Left lung (tissue), 4 donors: ENCODE measurements at regions not wholly inside any gene's neighbourhood (a gene's known extent, or its start where the extent isn't known, plus 50 kb on each side); places are given as distances from the start of the nearest gene placed in this dataset.

Source experiments
- ATAC-seq: fragments of 200-7000 bp; cut with Tn5 transposase; one replicate; pipeline ENCODE4 v1.9.1; 2020; ENCODE audit warnings: moderate library complexity
- DNase-seq, 4 donors: peaks; one replicate each; pipeline ENCODE4 v3.0.0-alpha.2; 2013 to 2020
- H3K27ac ChIP-seq, 2 donors: fragments of 200-600 bp; sonication (generic) in 1 of 2; one replicate each; pipeline versions ENCODE4 v1.5.0 to v1.8.0; 2020 to 2021
- H3K27me3 ChIP-seq, 2 donors: fragments of 200-600 bp; sonication (generic) in 1 of 2; one replicate each; pipeline versions ENCODE4 v1.5.0 to v1.8.0; 2020 to 2021
- H3K36me3 ChIP-seq, 2 donors: fragments of 200-600 bp; sonication (generic) in 1 of 2; one replicate each; pipeline versions ENCODE4 v1.5.0 to v1.8.0; 2020 to 2021
- H3K4me1 ChIP-seq, 2 donors: fragments of 200-600 bp; one replicate each; pipeline ENCODE4 v1.8.0; 2021
- H3K4me3 ChIP-seq, 2 donors: fragments of 200-600 bp; sonication (generic) in 1 of 2; one replicate each; pipeline versions ENCODE4 v1.5.0 to v1.8.0; 2020 to 2021; ENCODE audit warnings: mild to moderate bottlenecking in 1 of 2
- H3K9me3 ChIP-seq, 2 donors: fragments of 200-600 bp; sonication (generic) in 1 of 2; one replicate each; pipeline versions ENCODE4 v1.5.0 to v1.8.0; 2020 to 2021
- intact Hi-C, 2 donors: fragments of 100-400 bp; cut with DNase I; formaldehyde crosslinking; loops; one replicate each; pipeline versions ENCODE4 v1.11.2 to v1.14.2; 2022
- TF ChIP-seq, protein P1 (sequence below), 2 donors: fragments of 200-600 bp; sonication (generic) in 1 of 2; IDR thresholded peaks; one replicate each; pipeline versions ENCODE4 v1.5.0 to v1.8.0; 2021; ENCODE audit warnings: antibody characterized with exemption in 2 of 2
- donor health status: DM: no; HTN: yes; CAD: no.
- donor health status: DM: no; HTN: no; CAD: no.

DNA sequence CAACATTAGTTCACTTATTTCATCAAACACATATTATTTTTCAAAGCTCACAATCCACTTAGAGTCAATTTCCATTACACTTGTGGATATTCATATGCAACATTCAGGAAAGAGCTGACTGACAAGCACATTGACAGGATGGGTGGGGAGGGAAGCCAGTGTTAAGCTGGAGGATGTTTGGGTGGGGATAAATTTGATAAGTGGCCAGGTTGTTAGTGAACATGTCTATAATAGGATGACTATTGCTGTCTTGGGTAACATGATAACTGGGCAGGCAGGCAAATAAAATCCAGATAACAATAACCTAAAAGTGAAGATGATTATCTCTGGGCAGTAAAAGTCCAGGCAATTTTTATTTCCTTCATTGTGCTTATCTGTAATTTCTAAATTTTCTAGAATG lies 73.8 kb upstream of the OSBPL8 start:
- no peaks in the 10 kb centered on the region for H3K36me3 ChIP-seq
- H3K9me3 ChIP-seq, result no peaks in the 10 kb centered on the region
- no peak overlapping the region for H3K27ac ChIP-seq
- intact Hi-C loops, result no loop called here
- no peak overlapping the region for H3K4me3 ChIP-seq
- TF ChIP-seq, protein P1, sequence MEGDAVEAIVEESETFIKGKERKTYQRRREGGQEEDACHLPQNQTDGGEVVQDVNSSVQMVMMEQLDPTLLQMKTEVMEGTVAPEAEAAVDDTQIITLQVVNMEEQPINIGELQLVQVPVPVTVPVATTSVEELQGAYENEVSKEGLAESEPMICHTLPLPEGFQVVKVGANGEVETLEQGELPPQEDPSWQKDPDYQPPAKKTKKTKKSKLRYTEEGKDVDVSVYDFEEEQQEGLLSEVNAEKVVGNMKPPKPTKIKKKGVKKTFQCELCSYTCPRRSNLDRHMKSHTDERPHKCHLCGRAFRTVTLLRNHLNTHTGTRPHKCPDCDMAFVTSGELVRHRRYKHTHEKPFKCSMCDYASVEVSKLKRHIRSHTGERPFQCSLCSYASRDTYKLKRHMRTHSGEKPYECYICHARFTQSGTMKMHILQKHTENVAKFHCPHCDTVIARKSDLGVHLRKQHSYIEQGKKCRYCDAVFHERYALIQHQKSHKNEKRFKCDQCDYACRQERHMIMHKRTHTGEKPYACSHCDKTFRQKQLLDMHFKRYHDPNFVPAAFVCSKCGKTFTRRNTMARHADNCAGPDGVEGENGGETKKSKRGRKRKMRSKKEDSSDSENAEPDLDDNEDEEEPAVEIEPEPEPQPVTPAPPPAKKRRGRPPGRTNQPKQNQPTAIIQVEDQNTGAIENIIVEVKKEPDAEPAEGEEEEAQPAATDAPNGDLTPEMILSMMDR (IDR thresholded peaks at IDR 0.05), result no peak
- ATAC-seq (no peak), DNase-seq (peak in 1 of 4 donors; percentile 17)
- H3K4me1 ChIP-seq, result no peaks in the 10 kb centered on the region
- H3K27me3 ChIP-seq, result no peaks in the 10 kb centered on the region

DNA sequence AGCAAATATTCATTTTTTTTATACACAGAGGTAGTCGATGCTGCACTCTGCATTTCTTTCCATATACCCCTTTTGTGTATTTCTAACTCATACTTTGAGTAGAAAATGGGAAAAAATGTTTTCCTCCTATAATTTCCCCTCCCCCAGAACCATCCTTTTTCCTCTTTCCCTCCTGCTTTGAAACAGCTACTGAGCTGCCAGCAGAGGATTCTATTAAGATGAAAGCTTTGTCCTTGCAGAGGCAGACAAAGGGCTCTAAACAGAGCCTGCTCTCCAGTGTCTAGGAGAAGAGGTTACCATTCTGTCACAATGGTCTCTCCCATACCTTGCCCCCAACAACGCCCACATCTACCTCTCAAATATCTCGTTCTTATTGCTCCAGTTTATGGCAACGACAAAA lies 74.6 kb upstream of the OSBPL8 start:
- Histone ChIP-seq H3K27me3 (no peaks in the 10 kb centered on the region), H3K27ac (no peak overlapping the region), H3K4me1 (no peaks in the 10 kb centered on the region), H3K4me3 (no peak overlapping the region), H3K36me3 (no peaks in the 10 kb centered on the region), H3K9me3 (no peaks in the 10 kb centered on the region)
- ATAC-seq, result no peak
- DNase-seq, result no peak
- TF ChIP-seq, protein P1 (IDR thresholded peaks at IDR 0.05), result no peak
- intact Hi-C loops, result no loop called here

DNA sequence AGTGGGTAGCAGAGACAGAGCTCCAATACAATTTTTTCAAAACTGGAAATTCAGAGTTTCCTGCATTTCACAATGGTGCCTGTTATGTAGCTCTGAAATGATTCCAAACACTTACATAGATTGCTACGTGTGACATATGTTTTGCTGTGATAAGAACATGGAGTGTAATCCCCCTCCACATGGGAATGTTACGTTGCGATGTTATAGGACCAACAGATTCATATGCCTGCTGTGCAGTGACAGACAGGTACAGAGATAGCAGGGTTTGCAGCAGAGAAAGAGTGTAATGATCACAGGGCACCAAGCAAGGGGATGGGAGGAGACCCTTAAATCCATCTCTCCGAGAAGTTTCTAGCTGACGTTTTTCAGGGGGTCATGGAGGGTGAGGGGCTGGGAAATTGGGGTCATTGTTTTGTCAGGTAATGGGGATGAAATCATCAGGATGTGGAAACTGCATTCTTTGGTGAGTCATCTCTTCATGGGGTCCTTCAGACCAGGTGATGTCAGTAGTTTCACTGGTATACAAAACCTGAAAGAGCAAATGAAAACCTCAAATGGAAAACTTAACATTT lies 76.6 kb upstream of the OSBPL8 start:
- intact Hi-C loops, result no loop called here
- Histone ChIP-seq H3K36me3 (no peaks in the 10 kb centered on the region), H3K27me3 (no peaks in the 10 kb centered on the region), H3K4me3 (no peak overlapping the region), H3K27ac (no peak overlapping the region), H3K9me3 (no peaks in the 10 kb centered on the region), H3K4me1 (no peaks in the 10 kb centered on the region)
- no peak for DNase-seq
- TF ChIP-seq, protein P1 (IDR thresholded peaks at IDR 0.05), result no peak
- ATAC-seq, result peak; percentile 27

DNA sequence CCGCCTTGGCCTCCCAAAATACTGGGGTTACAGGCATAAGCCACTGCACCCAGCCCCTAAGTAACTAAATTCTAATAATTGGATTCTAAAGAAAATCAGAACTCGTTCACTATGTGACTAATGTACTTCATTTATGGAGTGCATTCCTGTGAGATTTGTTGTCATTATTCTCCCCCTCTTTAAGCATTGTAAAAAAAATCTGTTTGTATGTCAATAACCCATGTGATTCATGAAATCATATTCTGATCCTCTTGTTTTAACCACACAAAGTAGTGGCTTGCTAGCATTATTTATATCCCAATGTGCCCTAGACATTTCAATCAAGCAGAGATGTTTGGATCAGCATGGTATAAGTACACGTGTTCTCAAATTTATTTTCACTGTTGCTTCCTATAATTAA lies 78.2 kb upstream of the OSBPL8 start:
- Histone ChIP-seq H3K4me3 (no peak overlapping the region), H3K4me1 (no peaks in the 10 kb centered on the region), H3K27ac (no peak overlapping the region), H3K9me3 (no peaks in the 10 kb centered on the region), H3K27me3 (no peaks in the 10 kb centered on the region), H3K36me3 (no peaks in the 10 kb centered on the region)
- TF ChIP-seq, protein P1 (IDR thresholded peaks at IDR 0.05), result no peak
- intact Hi-C loops, result no loop called here
- peak; percentile 56 for ATAC-seq
- no peak for DNase-seq

DNA sequence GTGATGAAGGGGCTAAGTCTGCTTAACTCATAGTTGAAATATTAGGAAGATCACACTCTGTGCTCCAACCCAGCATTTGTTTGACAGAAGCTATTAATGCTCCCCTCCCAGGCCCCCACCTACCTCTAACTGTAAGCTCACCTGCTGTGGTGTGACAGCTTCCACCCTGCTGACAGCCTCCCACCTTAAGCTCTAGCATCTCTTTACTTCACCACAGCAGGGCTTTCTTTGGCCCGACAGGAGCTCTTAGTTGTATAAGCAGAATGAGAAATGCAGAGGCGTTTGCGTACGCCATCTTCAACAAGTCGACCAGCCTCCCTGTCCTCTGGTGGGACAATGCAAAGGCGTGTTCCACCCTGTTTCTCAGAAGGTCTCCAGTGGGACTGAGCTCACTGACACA lies 80.1 kb upstream of the OSBPL8 start:
- Histone ChIP-seq H3K36me3 (no peaks in the 10 kb centered on the region), H3K9me3 (no peaks in the 10 kb centered on the region), H3K4me1 (no peaks in the 10 kb centered on the region), H3K27me3 (no peaks in the 10 kb centered on the region), H3K27ac (no peak overlapping the region), H3K4me3 (no peak overlapping the region)
- TF ChIP-seq, protein P1 (IDR thresholded peaks at IDR 0.05), result no peak
- ATAC-seq (no peak), DNase-seq (no peak)
- intact Hi-C loops, result no loop called here
